HPDE6-E6E7 (cell line): ENCODE measurements at regions not wholly inside any gene's neighbourhood (a gene's known extent, or its start where the extent isn't known, plus 50 kb on each side); places are given as distances from the start of the nearest gene placed in this dataset.
"Not testable (repeated sequence)": the region's sequence is repeated elsewhere in the genome, so short reads cannot be mapped to it uniquely, and the experiment has no call there.

Experiments
- DNase-seq: peaks from one replicate; pipeline ENCODE4 v3.0.0; 2011; ENCODE audit warnings: missing footprints; ENCODE audit errors: extremely low spot score

GRCh38 chr12:131568336-131568735 lies 142.6 kb upstream of the SFSWAP start:
- no peak for DNase-seq

DNA sequence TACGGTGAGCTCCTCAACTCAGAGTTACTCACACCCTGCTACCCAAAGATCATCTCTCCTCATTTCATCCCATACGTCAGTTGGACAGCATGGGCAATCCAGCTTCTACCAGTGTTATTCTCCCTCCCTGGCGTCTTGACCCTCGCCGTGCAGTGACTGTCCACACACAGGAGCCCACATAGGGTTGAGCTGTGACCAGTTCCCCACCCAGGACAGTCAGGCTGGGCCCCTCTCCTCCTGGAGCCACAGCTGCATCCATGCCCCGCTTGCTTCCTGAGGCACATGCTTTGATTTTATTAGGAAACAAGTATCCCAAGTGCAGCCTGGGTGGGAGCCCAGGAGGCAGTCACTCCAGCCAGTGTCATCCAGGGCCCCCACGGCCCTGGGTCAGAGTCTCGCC lies 140.3 kb upstream of the SFSWAP start:
- DNase-seq, result no peak

- DNase-seq, result no peak
These were observed 139.1 kb upstream of the SFSWAP start for GRCh38 chr12:131571827-131572226.

- no peak for DNase-seq
These were observed 138.3 kb upstream of the SFSWAP start for GRCh38 chr12:131572626-131573025.

- no peak for DNase-seq
These were observed 137.1 kb upstream of the SFSWAP start for GRCh38 chr12:131573631-131574394.

DNA sequence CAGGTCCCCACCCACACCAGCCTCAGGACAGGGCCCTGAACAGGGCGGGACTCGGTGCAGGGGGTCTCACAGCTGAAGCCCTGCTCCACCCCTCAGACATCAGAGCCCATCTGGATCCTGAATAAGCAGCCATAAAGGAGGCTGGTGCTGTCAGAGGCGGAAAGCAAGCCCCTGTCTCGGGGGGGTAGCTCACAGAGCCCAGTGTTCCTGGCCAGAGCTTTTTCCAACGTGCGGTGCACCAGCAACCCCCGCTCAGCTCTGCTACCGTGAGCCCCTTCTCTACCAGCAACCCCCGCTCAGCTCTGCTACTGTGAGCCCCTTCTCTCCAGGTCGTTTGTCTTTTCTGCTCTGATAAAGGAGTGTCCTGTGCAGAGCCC lies 136.5 kb upstream of the SFSWAP start:
- no peak for DNase-seq

DNA sequence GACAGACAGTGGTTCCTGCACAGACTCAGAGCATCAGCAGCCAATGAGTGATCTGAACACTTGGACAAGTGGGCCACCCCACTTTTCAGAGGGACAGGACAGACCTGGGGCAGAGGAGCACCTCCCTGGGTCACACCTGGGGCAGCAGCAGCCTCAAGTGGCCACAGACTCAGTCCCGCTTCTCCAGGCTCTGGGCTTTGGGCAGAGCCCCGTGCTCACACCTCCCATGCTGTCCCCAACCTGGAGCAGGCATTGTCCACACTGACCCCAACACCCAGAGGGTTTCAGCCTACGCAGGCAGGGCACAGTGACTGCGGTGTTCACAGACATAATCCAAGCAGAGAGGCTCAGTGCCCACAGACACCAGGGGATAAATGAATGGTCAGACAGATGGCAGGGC lies 135.5 kb upstream of the SFSWAP start:
- DNase-seq, result no peak

- not testable (repeated sequence) for DNase-seq
These were observed 134.2 kb upstream of the SFSWAP start for GRCh38 chr12:131576734-131577133.

DNA sequence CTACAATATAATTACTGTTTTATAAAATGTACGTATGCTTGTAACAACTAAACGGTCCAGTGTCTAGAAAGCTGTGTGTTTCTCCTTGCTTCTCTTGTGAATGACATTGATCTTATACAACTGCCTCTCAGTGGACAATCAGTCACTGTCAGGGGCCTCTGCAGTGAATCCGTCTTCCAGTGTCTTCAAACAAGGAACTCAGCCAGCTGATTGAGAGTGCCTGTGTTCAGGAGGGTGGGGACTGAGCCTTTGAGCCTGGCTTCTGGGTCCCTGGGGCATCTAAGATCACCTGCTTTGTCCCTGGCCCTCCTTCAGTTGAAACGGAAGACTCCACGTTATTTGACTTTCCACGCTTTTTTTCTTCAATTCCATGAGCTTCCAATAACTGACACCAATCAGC lies 133.1 kb upstream of the SFSWAP start:
- DNase-seq, result no peak

DNA sequence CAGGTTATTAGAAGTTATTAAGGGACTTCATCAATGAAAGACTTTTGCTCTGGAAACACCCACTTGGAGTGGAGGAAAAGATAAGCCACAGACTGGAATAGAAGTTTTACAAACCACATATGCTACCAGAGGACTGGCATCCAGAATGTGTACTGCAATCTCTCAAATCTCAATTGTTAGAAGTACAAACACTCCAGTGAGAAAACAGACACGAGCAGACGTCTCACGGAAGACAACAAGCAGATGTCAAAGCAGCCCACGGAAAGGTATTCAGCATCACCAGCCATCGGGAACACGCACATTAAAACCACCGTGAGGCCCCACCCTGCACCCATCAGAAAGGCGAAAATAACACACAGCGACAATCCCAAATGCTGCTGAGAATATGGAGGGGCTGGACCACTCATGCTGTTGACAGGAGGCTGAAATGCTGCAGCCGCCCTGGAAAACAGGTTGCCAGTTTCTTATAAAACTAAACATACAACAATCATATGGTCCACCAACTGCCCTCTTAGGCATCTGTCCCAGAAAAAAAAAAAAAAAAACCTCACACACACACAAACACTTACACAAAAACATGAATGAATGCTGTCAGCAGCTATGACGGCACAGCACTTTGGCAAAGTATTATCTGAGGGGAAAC lies 131.9 kb upstream of the SFSWAP start:
- DNase-seq, result no peak

DNA sequence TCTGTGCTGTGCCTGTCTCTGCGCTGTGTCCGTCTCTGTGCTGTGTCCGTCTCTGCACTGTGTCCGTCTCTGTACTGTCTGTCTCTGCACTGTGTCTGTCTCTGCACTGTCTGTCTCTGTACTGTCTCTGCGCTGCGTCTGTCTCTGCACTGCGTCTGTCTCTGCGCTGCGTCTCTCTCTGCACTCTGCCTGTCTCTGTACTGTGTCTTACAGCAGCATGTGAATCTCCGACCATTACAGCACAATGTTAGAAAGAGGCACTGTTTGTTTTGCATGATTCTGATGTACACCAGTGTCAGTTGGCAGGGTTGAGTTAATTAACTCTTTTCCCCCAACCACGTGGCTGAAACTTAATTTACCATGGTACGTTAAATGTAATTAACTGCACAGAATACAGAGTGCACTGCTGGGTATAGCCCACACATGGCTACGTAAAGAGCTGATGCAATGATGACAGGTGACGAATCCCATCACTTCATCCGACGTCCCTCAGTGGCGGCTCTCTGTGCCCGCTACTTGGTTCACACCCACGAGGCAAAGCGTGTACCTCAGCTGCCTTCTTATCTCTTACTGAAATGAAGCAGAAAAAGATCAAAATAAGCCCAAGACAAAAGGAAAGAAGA lies 127.7 kb upstream of the SFSWAP start:
- no peak for DNase-seq

GRCh38 chr12:131586269-131586668 lies 124.6 kb upstream of the SFSWAP start:
- DNase-seq, result no peak

- DNase-seq, result no peak
These were observed 124.1 kb upstream of the SFSWAP start for GRCh38 chr12:131586761-131587160.

DNA sequence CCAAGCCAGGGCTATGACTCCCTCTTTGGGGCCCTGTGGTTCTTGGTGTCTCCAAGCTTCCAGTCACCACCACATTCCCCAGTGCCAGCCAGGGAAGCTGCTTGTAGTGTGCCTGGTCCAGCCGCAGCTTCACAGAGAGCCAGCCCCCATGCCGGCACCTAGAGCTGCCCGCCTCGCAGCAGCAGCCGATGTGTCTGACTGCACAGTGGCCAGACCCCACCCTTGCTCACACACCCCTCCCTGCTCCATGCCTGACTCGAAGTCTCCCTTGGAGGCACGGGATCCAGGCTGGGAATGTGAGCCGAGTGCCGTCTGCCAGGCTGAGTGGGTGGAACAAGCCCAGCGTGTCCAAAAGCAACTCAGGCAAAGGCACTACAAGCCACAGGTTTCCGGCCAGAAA lies 123.3 kb upstream of the SFSWAP start:
- no peak for DNase-seq

DNA sequence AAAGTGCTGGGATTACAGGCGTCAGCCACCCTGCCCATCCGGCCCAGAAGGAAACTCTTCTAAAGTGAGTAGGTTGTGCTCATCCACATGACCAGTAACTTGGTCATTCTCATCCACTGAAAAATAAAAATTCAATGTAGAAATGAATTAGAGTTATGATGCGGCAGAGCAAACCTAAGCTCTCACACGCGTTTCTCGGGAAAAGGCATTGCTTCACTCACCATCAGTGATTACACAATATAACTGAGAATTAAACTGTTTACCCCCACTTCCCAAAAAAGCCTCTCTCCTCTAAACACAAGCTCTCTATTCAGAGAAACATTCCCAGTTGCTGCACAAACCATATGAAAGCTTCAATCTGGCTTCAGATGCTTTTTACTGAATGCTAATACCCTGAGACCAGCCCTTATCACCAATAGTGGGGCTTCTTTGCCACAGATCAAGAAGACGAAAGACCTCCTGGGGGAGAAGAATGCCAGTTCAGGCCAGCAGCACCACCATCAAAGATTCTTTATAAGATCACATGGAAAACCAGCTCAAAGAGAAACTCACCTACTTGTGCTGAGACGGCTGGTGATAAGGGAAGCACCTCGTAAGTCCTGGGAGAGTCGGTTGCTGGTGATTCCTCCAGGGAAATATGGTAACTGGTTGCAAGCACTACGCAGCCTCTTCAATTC lies 121.5 kb upstream of the SFSWAP start:
- DNase-seq, result no peak

GRCh38 chr12:131589966-131590365 lies 120.9 kb upstream of the SFSWAP start:
- DNase-seq, result no peak

DNA sequence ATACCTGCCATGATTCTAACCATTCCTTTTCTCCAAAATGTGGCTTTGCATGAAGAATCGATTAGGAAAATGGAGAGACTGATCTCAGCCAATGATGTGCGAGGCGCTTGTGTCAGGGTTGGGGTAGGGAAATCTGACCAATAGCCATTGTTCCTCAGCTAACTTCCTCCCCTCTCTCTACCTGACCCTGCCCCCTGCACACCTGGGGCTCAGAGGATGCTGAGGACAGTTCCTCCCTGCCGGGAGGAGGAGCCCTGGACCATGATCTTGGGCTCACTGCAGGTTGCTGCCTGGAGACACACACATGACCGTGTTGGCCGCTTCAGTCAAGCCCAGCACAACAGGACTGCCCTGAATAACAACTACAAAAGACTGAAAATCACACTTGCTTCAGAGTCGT lies 119.8 kb upstream of the SFSWAP start:
- no peak for DNase-seq

GRCh38 chr12:131591714-131592709 lies 118.9 kb upstream of the SFSWAP start:
- no peak for DNase-seq

- no peak for DNase-seq
These were observed 117.9 kb upstream of the SFSWAP start for GRCh38 chr12:131592972-131593371.

- DNase-seq, result no peak
These were observed 117.5 kb upstream of the SFSWAP start for GRCh38 chr12:131593406-131593805.

- DNase-seq, result no peak
These were observed 114.8 kb upstream of the SFSWAP start for GRCh38 chr12:131596115-131596514.
